Keratinocyte (primary cell): ENCODE measurements at regions not wholly inside any gene's neighbourhood (a gene's known extent, or its start where the extent isn't known, plus 50 kb on each side); places are given as distances from the start of the nearest gene placed in this dataset.

Experiments
- DNase-seq: peaks from one replicate; pipeline ENCODE4 v3.0.0-alpha.2; 2011; ENCODE audit warnings: low read depth, missing footprints, low spot score
- FAIRE-seq: peaks from 2 replicates; lab custom pipeline; 2011; peaks lifted over from hg19 to GRCh38; lab: Jason Lieb, UNC
- H2AFZ ChIP-seq: 2 replicates; pipeline ENCODE4 v1.6.0; 2012; ENCODE audit warnings: low read length, control low read depth, inconsistent platforms; ENCODE audit not compliant: control insufficient read depth
- H3K27ac ChIP-seq: 2 replicates; pipeline ENCODE4 v1.5.1; 2011; ENCODE audit warnings: low read length; ENCODE audit not compliant: control insufficient read depth, insufficient read depth
- H3K27me3 ChIP-seq: 3 replicates; pipeline ENCODE4 v1.6.0; 2011; ENCODE audit warnings: low read length; ENCODE audit not compliant: control insufficient read depth, insufficient read depth; ENCODE audit errors: extremely low read depth
- H3K36me3 ChIP-seq, 2 experiments: 2 replicates in 1 of 2; 3 replicates in 1 of 2; pipeline ENCODE4 v1.5.1; 2011; ENCODE audit warnings: low read length in 2 of 2, mild to moderate bottlenecking in 1 of 2; ENCODE audit not compliant: control insufficient read depth in 2 of 2, insufficient read depth in 2 of 2; ENCODE audit errors: extremely low read depth in 1 of 2
- H3K4me1 ChIP-seq: 3 replicates; pipeline ENCODE4 v1.5.1; 2011; ENCODE audit warnings: low read length; ENCODE audit not compliant: control insufficient read depth, insufficient read depth; ENCODE audit errors: extremely low read depth
- H3K4me2 ChIP-seq: 3 replicates; pipeline ENCODE4 v1.6.0; 2011; ENCODE audit warnings: low read depth, low read length; ENCODE audit not compliant: control insufficient read depth, insufficient read depth; ENCODE audit errors: extremely low read depth
- H3K4me3 ChIP-seq, 3 experiments: fragments of 200-600 bp in 1 of 3; sonication (generic) in 1 of 3; 2 replicates in 2 of 3; 3 replicates in 1 of 3; pipeline ENCODE4 v1.5.1; 2011 to 2016; ENCODE audit warnings: low read length in 3 of 3, mild to moderate bottlenecking in 3 of 3, control low read depth in 2 of 3, inconsistent platforms in 1 of 3, low read depth in 1 of 3, mixed read lengths in 1 of 3, mixed run types in 1 of 3, moderate library complexity in 1 of 3; ENCODE audit not compliant: control insufficient read depth in 2 of 3, insufficient read depth in 2 of 3; ENCODE audit errors: extremely low read depth in 1 of 3
- H3K79me2 ChIP-seq: 2 replicates; pipeline ENCODE4 v1.6.0; 2012; ENCODE audit warnings: low read length; ENCODE audit not compliant: control insufficient read depth, insufficient read depth
- H3K9ac ChIP-seq: 3 replicates; pipeline ENCODE4 v1.6.0; 2011; ENCODE audit warnings: low read length; ENCODE audit not compliant: control insufficient read depth, insufficient read depth; ENCODE audit errors: extremely low read depth
- H3K9me1 ChIP-seq: 3 replicates; pipeline ENCODE4 v1.6.0; 2011; ENCODE audit warnings: low read length; ENCODE audit not compliant: control insufficient read depth, insufficient read depth; ENCODE audit errors: extremely low read depth
- H3K9me3 ChIP-seq: 2 replicates; pipeline ENCODE4 v1.5.1; 2012; ENCODE audit warnings: low read depth, low read length; ENCODE audit not compliant: control insufficient read depth
- H4K20me1 ChIP-seq: 3 replicates; pipeline ENCODE4 v1.6.0; 2011; ENCODE audit warnings: low read length; ENCODE audit not compliant: control insufficient read depth, insufficient read depth; ENCODE audit errors: extremely low read depth
- EZH2 ChIP-seq: IDR thresholded peaks from one replicate; pipeline ENCODE4 v1.6.1; 2012; ENCODE audit warnings: inconsistent platforms, mild to moderate bottlenecking, low read length, moderate library complexity
- dilution Hi-C: fragments of 300-500 bp; cut with MboI; formaldehyde crosslinking; loops from one replicate; pipeline ENCODE4 v1.7.0; 2020; ENCODE audit warnings: low sequenced_read_pairs; ENCODE audit not compliant: extremely low pct_ligation_motif_present
- TF ChIP-seq, protein P1 (sequence below), 3 experiments: IDR thresholded peaks in 1 of 3; conservative IDR thresholded peaks in 1 of 3; optimal IDR thresholded peaks in 1 of 3; 2 replicates in 2 of 3; 3 replicates in 1 of 3; pipeline versions ENCODE3 to v1.5.1; 2011; ENCODE audit warnings: low read length in 3 of 3, mild to moderate bottlenecking in 3 of 3, moderate library complexity in 2 of 3, control low read depth in 1 of 3, inconsistent platforms in 1 of 3; ENCODE audit not compliant: insufficient read depth in 2 of 3; ENCODE audit errors: extremely low read depth in 1 of 3

DNA sequence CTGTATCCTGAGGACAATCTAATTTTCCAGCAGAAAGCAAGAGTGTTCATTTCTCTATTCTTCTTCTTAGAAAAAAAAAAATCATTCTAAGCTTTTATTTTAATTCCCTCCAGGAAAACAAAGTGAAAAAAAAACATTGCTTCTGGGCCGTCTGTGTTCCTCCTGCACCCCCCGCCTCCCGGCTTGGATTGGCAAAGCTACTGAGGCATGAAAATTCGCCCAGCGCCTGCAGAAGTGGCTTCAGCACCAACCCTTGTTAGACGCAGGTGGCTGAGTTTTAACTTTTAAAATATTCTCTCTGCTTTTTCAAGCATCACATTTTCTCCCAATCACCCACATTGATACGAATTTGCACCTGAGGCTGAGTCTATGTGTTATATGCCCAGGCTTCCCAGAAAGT is 401.6 kb downstream of the BRD1 start:
- no peak overlapping the region for H3K4me3 ChIP-seq
- H3K79me2 ChIP-seq = no peaks in the 10 kb centered on the region
- no peaks in the 10 kb centered on the region for H3K4me1 ChIP-seq
- dilution Hi-C loops = no loop called here
- no peaks in the 10 kb centered on the region for H3K9me1 ChIP-seq
- H3K36me3 ChIP-seq = no peaks in the 10 kb centered on the region
- H3K27ac ChIP-seq = no peak overlapping the region
- H3K9me3 ChIP-seq = peaks cover 18% of the 10 kb centered on the region
- no peak overlapping the region for H2AFZ ChIP-seq
- no peak overlapping the region for H3K9ac ChIP-seq
- FAIRE-seq = no peak
- no peak for DNase-seq
- no peaks in the 10 kb centered on the region for H4K20me1 ChIP-seq
- no peak for TF ChIP-seq EZH2
- TF ChIP-seq, protein P1, sequence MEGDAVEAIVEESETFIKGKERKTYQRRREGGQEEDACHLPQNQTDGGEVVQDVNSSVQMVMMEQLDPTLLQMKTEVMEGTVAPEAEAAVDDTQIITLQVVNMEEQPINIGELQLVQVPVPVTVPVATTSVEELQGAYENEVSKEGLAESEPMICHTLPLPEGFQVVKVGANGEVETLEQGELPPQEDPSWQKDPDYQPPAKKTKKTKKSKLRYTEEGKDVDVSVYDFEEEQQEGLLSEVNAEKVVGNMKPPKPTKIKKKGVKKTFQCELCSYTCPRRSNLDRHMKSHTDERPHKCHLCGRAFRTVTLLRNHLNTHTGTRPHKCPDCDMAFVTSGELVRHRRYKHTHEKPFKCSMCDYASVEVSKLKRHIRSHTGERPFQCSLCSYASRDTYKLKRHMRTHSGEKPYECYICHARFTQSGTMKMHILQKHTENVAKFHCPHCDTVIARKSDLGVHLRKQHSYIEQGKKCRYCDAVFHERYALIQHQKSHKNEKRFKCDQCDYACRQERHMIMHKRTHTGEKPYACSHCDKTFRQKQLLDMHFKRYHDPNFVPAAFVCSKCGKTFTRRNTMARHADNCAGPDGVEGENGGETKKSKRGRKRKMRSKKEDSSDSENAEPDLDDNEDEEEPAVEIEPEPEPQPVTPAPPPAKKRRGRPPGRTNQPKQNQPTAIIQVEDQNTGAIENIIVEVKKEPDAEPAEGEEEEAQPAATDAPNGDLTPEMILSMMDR (optimal IDR thresholded peaks at IDR 0.05 in 1 of 3, IDR thresholded peaks at IDR 0.05 in 1 of 3, conservative IDR thresholded peaks at IDR 0.05 in 1 of 3; ENCODE audit: extremely low read depth in 1 of 3, insufficient read depth in 2 of 3, low read length in 3 of 3) = no peak
- no peaks in the 10 kb centered on the region for H3K27me3 ChIP-seq
- H3K4me2 ChIP-seq = no peak overlapping the region

DNA sequence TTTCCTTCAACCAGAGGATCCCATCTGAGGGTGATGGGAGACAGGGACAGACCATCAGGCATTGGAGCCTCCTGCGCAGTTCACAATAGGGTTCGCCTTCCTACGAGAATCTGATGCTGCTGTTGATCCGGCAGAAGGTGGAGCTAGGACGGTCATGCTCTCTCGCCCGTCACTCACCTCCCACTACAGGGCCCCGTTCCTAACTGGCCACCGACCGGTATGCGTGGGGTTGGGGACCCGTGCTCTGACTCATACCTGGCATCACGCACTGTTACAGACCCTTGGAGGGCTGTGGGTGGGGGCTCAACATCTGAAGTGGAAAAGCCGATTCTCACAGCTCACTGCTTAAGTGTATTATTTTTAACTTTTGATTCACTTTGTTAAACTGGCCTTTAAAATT is 402.3 kb downstream of the BRD1 start:
- Histone ChIP-seq H2AFZ (no peak overlapping the region), H3K4me2 (no peak overlapping the region), H4K20me1 (no peaks in the 10 kb centered on the region), H3K27me3 (no peaks in the 10 kb centered on the region), H3K4me1 (no peaks in the 10 kb centered on the region), H3K9me1 (no peaks in the 10 kb centered on the region), H3K4me3 (no peak overlapping the region), H3K9ac (no peak overlapping the region), H3K36me3 (no peaks in the 10 kb centered on the region), H3K27ac (no peak overlapping the region), H3K79me2 (no peaks in the 10 kb centered on the region), H3K9me3 (peaks cover 18% of the 10 kb centered on the region)
- dilution Hi-C loops = no loop called here
- FAIRE-seq (no peak), DNase-seq (no peak)
- no peak for TF ChIP-seq EZH2
- TF ChIP-seq, protein P1 (optimal IDR thresholded peaks at IDR 0.05 in 1 of 3, IDR thresholded peaks at IDR 0.05 in 1 of 3, conservative IDR thresholded peaks at IDR 0.05 in 1 of 3; ENCODE audit: extremely low read depth in 1 of 3, insufficient read depth in 2 of 3, low read length in 3 of 3) = no peak
